GM12878 (cell line): ENCODE measurements at regions not wholly inside any gene's neighbourhood (a gene's known extent, or its start where the extent isn't known, plus 50 kb on each side); places are given as distances from the start of the nearest gene placed in this dataset.

Experiments used
- ATAC-seq: fragments of 200-7000 bp; cut with Tn5 transposase; 3 replicates; pipeline ENCODE4 v1.9.1; 2020; ENCODE audit warnings: mild to moderate bottlenecking, moderate library complexity
- BruUV-seq: library from RNA; stranded (reverse); fragments of 400-500 nt; replicated peaks from 2 replicates; lab custom pipeline; 2021; lab: Mats Ljungman, UMichigan
- CTCF ChIA-PET: fragments of 300-600 bp; sonication (Branson Sonifier 250); formaldehyde crosslinking; extraction: SDS; loops from one replicate; lab custom pipeline; 2021; ENCODE audit warnings: inconsistent platforms; lab: Yijun Ruan, JAX
- POLR2A ChIA-PET: fragments of 350-600 bp; formaldehyde crosslinking; extraction: SDS; loops from one replicate; lab custom pipeline; 2021; ENCODE audit warnings: inconsistent platforms; lab: Charles Lee
- RAD21 ChIA-PET: fragments of 300-600 bp; sonication (Branson Sonifier 250); formaldehyde crosslinking; loops from one replicate; lab custom pipeline; 2023; ENCODE audit warnings: antibody characterized with exemption; ENCODE audit not compliant: unreplicated experiment; lab: Charles Lee
- SMC1A ChIA-PET: fragments of 300-600 bp; sonication (Branson Sonifier 250); formaldehyde crosslinking; loops from one replicate; lab custom pipeline; 2023; ENCODE audit not compliant: unreplicated experiment, uncharacterized antibody; lab: Charles Lee
- DNase-seq: peaks from one replicate; pipeline ENCODE4 v3.0.0-alpha.2; 2011; ENCODE audit warnings: low read depth, low spot score
- FAIRE-seq: peaks from 3 replicates; lab custom pipeline; 2011; peaks lifted over from hg19 to GRCh38; lab: Jason Lieb, UNC
- H2AFZ ChIP-seq: 2 replicates; pipeline ENCODE4 v1.6.0; 2011; ENCODE audit warnings: low read depth, low read length, control low read depth; ENCODE audit not compliant: control insufficient read depth
- H3K27ac ChIP-seq: 2 replicates; pipeline ENCODE4 v1.5.1; 2011; ENCODE audit warnings: control low read depth; ENCODE audit not compliant: control insufficient read depth, insufficient read depth
- H3K27me3 ChIP-seq, 2 experiments: replicated peaks in 1 of 2; 2 replicates each; pipeline versions ENCODE4 v1.6.0 to v1.6.1; 2011; ENCODE audit warnings: low read length in 1 of 2; ENCODE audit not compliant: control insufficient read depth in 2 of 2, insufficient read depth in 2 of 2
- H3K36me3 ChIP-seq, 2 experiments: 2 replicates each; pipeline ENCODE4 v1.5.1; 2011; ENCODE audit warnings: low read length in 1 of 2; ENCODE audit not compliant: control insufficient read depth in 2 of 2, insufficient read depth in 2 of 2
- H3K4me1 ChIP-seq: 2 replicates; pipeline ENCODE4 v1.6.1; 2011; ENCODE audit warnings: mild to moderate bottlenecking, low read length, moderate library complexity, mixed read lengths; ENCODE audit not compliant: control insufficient read depth, insufficient read depth
- H3K4me2 ChIP-seq: 2 replicates; pipeline ENCODE4 v1.6.0; 2011; ENCODE audit warnings: control low read depth; ENCODE audit not compliant: control insufficient read depth, insufficient read depth
- H3K4me3 ChIP-seq: fragments of 200-600 bp; sonication (generic); 2 replicates; pipeline ENCODE4 v1.5.1; 2016
- H3K79me2 ChIP-seq: 2 replicates; pipeline ENCODE4 v1.6.0; 2011; ENCODE audit warnings: low read length; ENCODE audit not compliant: control insufficient read depth, insufficient read depth
- H3K9ac ChIP-seq: 2 replicates; pipeline ENCODE4 v1.8.0; 2011; ENCODE audit warnings: low read length, control low read depth, mixed read lengths; ENCODE audit not compliant: control insufficient read depth, insufficient read depth
- H3K9me3 ChIP-seq: replicated peaks from 3 replicates; pipeline ENCODE4 v1.5.1; 2011; ENCODE audit warnings: mild to moderate bottlenecking, low read length; ENCODE audit not compliant: control insufficient read depth, insufficient read depth
- H4K20me1 ChIP-seq: 2 replicates; pipeline ENCODE4 v1.6.0; 2011; ENCODE audit not compliant: control insufficient read depth, insufficient read depth
- CBFB ChIP-seq: IDR thresholded peaks from 2 replicates; pipeline ENCODE4 v1.6.1; 2016; ENCODE audit warnings: antibody characterized with exemption, low read depth
- IKZF2 ChIP-seq, 2 experiments: fragments of 450-650 bp; IDR thresholded peaks; 2 replicates each; pipeline ENCODE4 v1.6.1; 2017; ENCODE audit warnings: mild to moderate bottlenecking in 2 of 2, moderate library complexity in 2 of 2
- TCF3 ChIP-seq: IDR thresholded peaks from 2 replicates; pipeline ENCODE4 v1.6.1; 2012; ENCODE audit warnings: low read depth, mild to moderate bottlenecking, low read length, borderline replicate concordance; ENCODE audit not compliant: insufficient read depth
- WRNIP1 ChIP-seq: IDR thresholded peaks from 2 replicates; pipeline ENCODE4 v1.6.1; 2011; ENCODE audit warnings: low read depth, low read length, improper control_type of control experiment, borderline replicate concordance
- ZNF24 ChIP-seq: fragments of 450-650 bp; IDR thresholded peaks from 2 replicates; pipeline ENCODE4 v1.6.1; 2017; ENCODE audit warnings: antibody characterized with exemption, mild to moderate bottlenecking
- WGBS: methylation state at CpG from one replicate; pipeline ENCODE4 v1.1.6; 2016; ENCODE audit warnings: low lambda C conversion rate; ENCODE audit not compliant: insufficient replicate concordance, insufficient coverage; ENCODE audit errors: missing lambda C conversion rate; 5-methylcytosine and 5-hydroxymethylcytosine counted together
- in situ Hi-C: fragments of 300-500 bp; cut with MboI; formaldehyde crosslinking; loops from 9 replicates; pipeline ENCODE4 v1.14.3; 2018; ENCODE audit warnings: mixed read lengths
- intact Hi-C: fragments of 100-400 bp; cut with micrococcal nuclease; formaldehyde crosslinking; loops from one replicate; pipeline ENCODE4 v1.14.2; 2022; ENCODE audit not compliant: unreplicated experiment
- TF ChIP-seq, protein P1 (sequence below): fragments of 450-650 bp; IDR thresholded peaks from 2 replicates; pipeline ENCODE4 v1.6.1; 2016; ENCODE audit warnings: mild to moderate bottlenecking, moderate library complexity, borderline replicate concordance

DNA sequence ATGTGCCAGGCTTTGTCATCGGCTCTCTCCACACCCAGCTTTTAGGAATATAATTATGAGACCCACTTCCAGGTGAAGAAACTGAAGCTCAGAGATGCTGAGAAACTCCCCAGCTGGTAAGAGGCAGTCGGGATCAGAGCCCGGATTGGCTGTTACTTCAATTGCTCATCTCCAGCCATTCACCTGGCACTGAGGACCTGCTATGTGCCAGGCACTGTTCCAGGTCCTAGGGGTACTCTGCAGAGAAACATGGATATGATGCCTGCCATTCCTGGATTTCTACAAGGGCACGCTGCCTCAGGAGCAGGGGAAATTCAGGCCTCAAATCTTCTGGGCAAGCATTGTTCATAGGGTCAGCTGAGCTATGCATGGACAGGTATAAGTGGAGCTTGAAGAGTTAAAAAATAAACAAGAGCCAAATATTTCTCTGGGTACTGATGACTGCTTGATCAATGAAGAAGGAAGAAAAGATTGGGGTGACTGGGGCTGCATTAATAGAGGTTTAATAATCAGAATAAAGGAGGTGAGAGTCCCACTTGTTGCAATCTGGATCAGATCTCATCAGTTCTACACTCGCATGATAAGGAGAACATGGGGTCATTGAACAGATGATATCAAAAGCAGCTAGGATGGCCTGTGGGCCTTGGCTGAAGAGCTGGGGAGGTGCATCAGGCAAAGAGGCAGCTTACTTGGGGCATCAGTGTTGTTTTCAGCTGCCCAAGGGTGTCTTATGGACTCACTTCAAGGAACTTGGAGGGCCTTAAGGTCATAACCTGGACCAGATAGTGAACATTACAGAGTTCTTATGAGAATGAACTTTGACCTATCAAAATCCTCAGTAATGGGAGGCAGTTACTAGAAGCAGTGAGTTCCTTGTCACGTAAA, 80.9 kb upstream of the TOX2 start:
- DNase-seq: no peak
- Histone ChIP-seq H4K20me1 (no peaks in the 10 kb centered on the region), H3K79me2 (no peaks in the 10 kb centered on the region), H3K36me3 (no peaks in the 10 kb centered on the region), H3K4me3 (no peak overlapping the region), H3K4me2 (no peak overlapping the region), H3K9me3 (peaks cover 2% of the 10 kb centered on the region; the same call in 1 of the 3 replicates), H3K27ac (no peak overlapping the region)
- ChIA-PET RAD21 (interaction anchor here (1.1 to 2.9 kb wide), 3 partner anchors 9 to 106 kb away, joined by 3 to 8 read pairs (median 4); no protein-coding TSS in a partner anchor), SMC1A (interaction anchor here (0.9 to 3.3 kb wide), 5 partner anchors 9 to 296 kb away, joined by 3 to 11 read pairs (median 3); no protein-coding TSS in a partner anchor), CTCF (interaction anchor here (1.0 to 1.7 kb wide), 4 partner anchors 10 to 83 kb away, joined by 3 to 11 read pairs (median 4); no protein-coding TSS in a partner anchor)
- 90% methylated on average over 6 of the region's 6 CpGs for WGBS
- FAIRE-seq: no peak
- TF ChIP-seq TCF3: no peak
- TF ChIP-seq, protein P1, sequence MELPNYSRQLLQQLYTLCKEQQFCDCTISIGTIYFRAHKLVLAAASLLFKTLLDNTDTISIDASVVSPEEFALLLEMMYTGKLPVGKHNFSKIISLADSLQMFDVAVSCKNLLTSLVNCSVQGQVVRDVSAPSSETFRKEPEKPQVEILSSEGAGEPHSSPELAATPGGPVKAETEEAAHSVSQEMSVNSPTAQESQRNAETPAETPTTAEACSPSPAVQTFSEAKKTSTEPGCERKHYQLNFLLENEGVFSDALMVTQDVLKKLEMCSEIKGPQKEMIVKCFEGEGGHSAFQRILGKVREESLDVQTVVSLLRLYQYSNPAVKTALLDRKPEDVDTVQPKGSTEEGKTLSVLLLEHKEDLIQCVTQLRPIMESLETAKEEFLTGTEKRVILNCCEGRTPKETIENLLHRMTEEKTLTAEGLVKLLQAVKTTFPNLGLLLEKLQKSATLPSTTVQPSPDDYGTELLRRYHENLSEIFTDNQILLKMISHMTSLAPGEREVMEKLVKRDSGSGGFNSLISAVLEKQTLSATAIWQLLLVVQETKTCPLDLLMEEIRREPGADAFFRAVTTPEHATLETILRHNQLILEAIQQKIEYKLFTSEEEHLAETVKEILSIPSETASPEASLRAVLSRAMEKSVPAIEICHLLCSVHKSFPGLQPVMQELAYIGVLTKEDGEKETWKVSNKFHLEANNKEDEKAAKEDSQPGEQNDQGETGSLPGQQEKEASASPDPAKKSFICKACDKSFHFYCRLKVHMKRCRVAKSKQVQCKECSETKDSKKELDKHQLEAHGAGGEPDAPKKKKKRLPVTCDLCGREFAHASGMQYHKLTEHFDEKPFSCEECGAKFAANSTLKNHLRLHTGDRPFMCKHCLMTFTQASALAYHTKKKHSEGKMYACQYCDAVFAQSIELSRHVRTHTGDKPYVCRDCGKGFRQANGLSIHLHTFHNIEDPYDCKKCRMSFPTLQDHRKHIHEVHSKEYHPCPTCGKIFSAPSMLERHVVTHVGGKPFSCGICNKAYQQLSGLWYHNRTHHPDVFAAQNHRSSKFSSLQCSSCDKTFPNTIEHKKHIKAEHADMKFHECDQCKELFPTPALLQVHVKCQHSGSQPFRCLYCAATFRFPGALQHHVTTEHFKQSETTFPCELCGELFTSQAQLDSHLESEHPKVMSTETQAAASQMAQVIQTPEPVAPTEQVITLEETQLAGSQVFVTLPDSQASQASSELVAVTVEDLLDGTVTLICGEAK: no peak
- no peak for TF ChIP-seq WRNIP1
- no peak for TF ChIP-seq CBFB
- no peak for TF ChIP-seq IKZF2 (IDR thresholded peaks at IDR 0.05)
- TF ChIP-seq ZNF24: no peak
- TF ChIP-seq, all 136 proteins: peak for 0
- in situ Hi-C loops: no loop called here
- Histone ChIP-seq H3K9ac (no peak overlapping the region), H3K27me3 (no peaks in the 10 kb centered on the region), H2AFZ (no peak overlapping the region), H3K4me1 (peaks cover 6% of the 10 kb centered on the region)
- no peak for ATAC-seq
- POLR2A ChIA-PET: no interaction called here
- BruUV-seq: no TSS peak
- intact Hi-C loops: no loop called here
